Muscle of back (tissue), 3 donors: ENCODE measurements at regions not wholly inside any gene's neighbourhood (a gene's known extent, or its start where the extent isn't known, plus 50 kb on each side); places are given as distances from the start of the nearest gene placed in this dataset.
"Not testable (repeated sequence)": the region's sequence is repeated elsewhere in the genome, so short reads cannot be mapped to it uniquely, and the experiment has no call there.

Source experiments
- DNase-seq, 3 donors: peaks; one replicate each; pipeline versions ENCODE4 v3.0.0 to v3.0.0-alpha.2; 2013

DNA sequence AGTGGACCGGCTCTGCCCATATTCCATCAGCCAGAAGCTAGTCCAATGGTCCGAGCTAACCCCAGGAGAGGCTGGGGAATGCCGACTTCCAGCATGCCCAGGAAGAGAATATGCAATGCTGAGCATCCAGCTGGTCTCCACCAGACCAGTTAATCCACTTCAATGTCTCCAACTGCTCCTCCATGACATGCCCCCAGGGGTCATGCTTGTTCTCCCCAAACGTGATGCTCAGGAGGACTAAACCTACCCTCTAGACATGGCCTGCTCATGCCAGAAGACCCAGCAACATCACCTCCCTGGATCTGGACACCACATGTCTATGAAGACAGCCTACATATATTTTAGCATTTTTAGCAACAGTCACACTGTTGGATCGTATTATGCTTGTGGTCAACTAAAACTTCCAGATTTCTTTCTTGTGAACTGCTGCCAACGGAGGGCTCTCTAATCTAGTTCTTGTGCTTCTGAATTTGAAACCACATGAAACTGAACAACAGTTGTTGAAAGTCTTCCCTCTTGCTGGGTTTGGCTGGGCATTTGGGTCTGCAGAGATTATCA, 245.1 kb downstream of the SOX9 start:
- DNase-seq, result peak in 1 of 3 donors; percentile 30

DNA sequence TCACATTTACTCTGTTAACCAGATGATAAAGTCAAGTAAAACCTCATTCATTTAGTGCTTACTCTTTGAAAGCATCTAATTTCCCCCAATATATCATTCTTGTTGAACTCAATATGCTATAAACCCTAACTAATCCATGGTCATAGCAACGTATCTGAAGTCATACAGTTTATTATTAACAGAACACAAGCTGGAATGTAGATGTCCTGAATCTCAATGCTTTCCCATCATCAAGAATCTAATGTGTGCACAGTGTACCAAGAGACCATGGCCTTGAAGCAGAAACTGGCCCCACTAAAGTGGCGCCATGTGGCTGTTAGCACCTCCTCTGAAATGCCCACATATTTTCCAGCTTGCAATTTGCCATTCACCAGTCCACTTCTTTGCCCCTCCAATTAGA, 245.8 kb downstream of the SOX9 start:
- DNase-seq, result no peak

DNA sequence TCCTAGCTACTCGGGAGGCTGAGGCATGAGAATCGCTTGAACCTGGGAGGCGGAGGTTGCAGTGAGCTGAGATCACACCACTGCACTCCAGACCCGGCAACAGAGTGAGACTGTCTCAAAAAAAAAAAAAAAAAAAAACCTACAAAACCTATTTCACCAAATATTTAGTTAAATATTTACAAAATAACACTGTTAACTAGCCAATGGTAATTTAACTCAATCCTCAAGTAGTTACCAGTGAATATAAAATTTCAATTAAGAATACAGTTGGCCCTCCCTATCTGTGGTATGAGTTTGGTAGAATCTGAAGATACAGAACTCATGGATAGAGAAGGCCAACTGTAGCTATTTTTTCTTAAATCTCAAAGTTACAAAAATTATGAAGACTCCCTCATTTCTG, 247.4 kb downstream of the SOX9 start:
- no peak for DNase-seq

DNA sequence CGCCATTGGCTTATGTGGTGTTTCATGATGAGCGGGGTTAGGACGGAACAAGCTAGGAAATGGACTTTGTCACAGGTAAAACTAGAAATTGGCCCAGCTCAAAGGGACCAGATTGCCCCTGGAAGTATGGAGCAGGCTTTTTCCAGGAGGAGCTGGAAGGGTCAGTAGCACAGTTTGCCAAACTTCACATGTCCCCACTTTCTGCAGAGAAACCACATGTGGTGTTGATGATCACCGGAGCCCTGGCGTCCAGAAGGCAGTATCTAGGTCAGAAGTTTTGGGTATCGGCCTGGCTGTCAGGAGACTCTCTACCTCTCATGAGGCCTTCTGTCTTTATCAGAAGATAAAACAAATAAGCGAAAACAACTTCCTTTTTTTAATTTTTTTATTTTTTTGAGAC, 248.5 kb downstream of the SOX9 start:
- DNase-seq, result no peak

DNA sequence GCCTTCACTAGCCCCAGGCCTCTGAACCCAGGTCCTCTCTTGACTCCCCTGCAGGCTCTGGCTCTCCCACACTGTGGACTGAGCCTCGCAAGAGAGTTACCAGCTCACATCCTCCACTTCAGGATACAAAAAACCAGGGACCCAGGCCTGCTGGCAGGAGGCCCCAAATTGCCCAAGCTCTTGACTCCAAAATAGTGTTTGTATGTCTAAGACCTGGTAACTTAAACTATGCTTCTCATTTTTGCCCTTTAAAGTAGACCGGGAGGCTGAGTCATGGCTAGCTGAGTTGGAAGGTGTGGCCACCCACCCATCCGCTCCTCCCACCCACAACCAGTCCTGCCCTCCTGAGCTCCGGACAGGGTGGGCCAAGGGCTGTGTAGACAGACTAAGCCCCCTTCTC, 250.0 kb downstream of the SOX9 start:
- DNase-seq, result no peak

DNA sequence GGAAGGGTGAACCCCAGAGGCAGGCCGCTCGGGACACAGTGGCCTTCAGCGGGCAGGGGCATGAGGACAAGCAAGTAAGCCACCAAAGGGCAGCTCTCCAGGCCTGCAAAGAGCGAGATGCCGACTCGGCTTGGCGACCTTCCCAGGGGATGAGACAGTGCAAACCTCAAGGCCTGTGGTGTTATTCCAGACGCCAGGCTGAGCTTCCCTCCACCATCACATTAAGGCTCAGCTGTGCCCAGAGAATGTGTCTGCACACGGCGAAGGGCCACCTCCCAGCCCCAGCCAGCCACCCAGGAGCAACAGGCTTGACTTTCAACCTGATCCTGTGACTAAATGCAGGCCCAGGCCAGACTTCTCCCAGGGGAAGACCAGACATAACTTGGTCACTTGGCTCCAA, 251.4 kb downstream of the SOX9 start:
- no peak for DNase-seq

DNA sequence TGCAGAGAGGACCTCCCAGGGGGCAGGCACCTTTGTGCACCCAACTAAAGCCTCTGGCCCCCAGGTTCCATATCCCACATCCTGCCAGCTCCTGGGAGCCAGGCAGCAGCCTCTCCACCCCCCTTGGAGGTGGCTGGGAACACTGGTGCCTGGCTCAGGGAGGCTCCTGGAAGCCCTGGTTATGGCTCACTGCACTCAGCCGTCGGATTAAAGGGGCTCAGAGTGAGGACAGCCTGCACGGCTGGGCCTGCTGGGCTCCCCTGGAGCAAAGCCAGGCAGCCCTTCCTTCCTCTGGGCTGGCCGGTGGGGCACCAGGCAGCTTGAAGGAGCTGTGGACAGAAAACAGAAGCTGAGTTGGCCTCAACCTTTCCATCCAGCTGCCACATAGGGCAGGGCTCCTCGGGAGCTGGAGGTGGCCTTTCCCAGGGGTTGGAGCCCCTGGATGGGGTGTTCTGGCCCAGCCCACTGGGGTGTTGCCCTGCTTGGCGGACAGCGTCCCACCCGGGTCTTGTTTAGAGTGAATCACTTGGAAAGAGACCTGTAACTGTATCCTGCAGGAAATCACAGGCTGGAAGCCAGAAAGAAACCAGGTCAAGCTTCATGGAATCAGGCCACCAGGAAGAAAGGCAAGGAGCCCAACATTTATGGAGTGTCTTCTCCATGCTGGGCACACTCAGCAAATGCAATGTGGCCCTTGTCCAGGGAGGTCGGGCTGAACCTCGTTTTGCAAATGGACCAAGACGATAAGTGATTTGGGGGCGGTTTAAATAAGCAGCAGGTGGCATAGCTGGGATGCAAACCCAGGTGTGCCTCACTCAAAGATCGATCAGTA, 253.3 kb downstream of the SOX9 start:
- peak in 1 of 3 donors; percentile 45 for DNase-seq

DNA sequence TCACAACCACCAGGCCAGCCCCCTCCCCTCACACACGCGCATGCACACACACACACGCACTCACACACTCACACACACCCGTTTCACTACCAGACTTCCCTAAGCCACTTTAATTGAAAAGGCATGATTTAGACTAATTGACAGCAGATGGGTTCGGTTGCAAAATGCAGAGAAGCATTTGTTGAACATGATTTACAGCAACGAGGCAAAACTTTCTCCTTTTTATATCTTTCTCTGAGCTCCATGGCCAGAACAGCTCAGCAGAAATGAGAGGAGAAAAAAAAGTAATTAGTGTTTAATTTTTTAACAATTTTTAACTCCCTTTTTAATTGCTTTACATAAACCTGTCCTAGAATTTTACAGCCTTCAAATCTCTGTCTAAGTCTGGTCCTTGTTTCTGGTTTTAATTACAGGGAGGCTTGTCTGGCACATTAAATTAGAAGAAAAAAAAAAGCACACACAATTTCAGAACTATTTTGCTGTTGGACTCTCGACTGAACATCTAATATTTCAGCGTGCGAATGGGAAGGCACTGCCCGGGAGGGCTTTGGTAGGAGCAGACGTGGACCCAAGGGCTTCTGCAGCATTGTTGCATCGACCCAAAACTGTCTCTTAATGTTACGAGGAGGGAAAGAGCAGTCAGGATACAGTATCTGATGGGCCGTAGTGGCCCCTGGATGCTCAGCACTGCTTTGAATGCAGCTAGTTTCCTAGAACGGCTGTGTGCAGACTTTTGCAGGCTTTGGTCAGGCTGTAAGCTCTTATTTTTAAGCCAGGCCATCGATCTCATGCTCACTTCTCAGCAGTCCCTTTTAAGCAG, 255.9 kb downstream of the SOX9 start:
- DNase-seq, result peak in 2 of 3 donors; percentile 63 to 65

DNA sequence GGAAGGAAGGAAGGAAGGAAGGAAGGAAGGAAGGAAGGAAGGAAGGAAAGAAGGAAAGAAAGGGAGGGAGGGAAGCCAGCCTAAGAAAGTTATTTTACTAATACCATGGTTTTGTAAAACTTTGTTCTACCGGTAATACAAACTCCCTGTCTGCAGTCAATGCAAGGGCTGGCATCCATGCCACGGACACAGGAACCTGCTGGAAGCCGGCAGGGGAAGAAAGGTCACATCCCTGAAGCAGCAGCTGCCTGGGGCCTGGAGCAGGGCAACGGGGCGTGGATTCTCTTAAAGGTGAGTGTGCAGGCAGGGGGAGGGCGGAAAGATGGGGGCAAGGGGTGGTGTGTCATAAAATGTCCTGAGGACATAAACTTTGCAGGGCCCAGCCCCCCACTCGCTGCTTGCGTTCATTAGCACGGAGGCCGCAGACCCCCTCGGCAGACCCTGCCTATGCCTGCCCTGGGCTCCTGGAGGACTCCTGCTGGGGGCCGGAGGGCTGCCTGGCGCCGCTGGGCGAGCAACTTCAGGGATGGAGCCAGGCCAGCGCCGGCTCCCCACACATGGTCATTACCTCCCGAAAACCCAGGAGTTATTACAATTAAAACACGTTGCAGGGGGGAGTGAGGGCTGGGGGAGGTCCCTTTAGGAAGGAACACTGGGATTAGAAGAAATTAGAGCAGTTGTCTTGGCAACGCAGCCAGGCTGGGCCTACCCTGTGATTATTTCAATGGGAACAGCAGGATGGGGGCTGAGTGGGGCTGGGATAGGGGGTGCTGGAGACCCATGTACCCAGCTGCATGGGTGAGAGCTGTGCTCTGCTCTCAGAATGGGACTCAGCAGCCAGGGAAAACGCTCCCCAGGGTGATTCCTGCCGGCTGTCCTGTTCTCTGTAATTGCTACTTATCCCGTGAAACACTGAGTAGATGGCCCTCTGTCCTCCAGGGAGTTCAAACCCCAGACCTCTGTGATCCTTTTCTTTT, 257.9 kb downstream of the SOX9 start:
- no peak for DNase-seq

DNA sequence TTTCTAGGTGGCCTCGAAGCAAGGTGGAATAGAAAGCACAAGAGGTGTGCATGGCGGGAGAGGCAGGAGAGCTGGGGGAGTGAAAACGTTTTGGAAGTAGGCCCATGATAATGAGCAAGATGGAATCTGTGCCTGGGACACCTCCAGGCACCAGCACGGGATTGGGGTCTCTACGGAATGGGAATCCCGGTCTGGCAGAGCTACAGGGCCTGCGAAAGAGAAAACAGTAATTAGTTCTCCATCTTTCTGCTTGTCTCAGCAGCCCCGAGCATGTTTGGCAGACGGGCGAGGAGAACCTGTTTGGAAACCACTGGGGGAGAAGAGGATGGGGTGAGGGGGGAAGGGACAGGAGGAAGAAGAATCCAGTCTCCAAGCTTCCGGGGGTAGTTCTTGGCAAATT, 258.7 kb downstream of the SOX9 start:
- no peak for DNase-seq

DNA sequence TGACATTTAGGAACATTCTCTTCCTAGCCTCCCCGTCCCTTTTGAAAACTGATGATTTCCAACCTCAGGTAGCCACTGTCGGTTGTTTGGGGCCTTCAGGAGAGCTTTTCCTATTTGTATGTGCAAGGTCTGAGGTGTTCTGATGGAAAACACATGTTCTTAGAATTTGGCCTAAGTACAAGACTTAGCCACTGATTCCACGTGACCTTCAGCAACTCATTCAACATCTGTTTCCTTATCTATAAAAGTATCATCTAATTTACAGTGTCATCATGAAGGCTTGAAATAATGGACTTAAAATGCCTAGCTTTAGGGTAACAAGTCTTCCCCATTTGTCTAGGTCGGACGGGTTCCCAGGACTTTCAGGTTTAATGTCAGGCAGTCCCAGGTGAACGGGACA, 259.3 kb downstream of the SOX9 start:
- no peak for DNase-seq

DNA sequence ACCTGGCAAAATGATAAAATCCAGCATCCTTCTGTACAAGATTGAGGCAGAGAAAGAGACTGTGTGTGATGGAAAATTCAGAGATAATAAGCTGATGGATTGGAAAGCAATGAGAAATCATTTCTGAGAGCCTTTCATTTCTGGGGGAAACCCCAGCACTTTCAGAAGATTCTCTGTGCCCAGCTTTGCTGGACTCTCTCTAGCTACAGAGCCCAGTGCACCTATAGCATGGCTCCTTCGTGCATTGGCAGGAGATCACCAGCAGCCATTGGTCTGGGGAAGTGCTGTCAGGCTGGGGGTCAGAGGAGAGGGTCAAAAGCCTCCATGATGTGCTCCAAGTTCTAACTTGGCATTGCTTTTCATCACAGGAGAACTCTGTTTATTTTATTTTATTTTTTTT, 259.9 kb downstream of the SOX9 start:
- no peak for DNase-seq

DNA sequence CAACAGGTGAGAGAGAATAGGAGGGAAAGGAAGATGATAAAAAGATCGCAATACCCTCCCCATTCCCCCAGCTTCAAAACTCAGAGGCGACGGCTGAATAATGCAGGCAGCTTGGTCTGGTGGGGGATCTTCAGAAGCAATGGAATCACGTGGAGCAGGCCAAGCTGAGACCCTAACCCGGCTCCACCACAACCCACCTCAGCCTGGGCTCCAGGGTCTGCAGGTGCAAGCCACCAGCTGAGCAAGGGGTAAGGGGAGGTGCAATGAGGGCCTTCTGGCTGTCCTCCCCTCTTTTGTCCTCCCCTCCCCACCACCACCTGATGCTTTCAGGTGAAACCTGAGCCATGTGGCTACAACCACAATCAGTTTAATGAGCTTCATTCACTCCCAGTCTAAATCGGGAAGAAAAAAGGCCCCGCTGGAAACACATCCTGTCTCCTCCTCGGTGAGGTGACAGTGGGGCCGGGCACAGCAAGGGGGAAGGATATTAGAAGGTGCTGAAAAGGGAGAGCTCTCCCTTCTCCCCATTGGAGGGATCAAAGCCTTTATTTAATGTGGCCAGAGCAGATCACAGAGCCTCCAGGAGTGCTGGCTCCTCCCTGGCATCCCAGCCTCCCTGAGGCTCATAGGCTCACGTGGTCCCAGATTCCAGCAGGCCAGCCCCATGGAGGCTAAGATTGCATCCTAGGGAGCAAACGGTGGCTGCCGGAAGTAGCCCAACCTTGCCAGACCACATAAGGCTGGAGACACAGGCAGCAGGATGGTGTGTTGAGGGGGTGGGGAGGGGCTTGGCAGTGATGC, 261.0 kb downstream of the SOX9 start:
- no peak for DNase-seq

DNA sequence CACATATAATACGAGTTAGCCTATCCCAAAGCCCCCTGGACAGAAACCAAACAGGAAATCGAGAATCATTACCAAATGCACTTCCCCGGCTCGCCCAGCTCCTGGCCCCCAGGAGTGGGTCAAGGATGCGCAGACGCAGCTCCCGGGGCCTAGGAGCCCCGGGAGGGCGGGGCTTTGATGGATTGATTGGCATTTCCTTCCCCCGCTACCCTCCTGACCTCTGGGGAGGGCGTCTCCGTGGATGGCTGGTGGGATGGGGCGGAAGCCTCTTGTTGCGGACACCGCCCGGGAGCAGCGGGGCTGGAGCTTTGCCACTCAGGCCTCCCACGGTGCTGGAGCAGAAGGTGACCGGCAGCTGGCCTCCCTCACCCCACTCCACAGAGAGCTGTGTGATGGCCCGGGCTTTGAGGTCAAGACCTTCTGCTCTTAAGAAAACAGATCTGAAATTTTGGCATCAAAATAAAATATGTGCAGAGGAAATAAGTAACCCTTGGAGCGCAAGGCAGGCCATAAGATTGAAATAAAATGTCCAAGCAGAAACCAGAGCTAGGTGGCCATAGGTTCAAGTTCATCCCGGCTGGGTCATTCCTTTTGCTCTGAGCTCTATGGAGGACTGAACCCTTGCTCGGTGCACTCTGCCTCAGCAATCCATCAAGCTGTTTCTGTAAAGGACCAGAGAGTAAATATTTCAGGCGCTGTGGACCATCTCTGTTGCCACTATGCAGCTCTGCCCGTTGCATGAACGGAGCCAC, 262.3 kb downstream of the SOX9 start:
- DNase-seq, result peak in 1 of 3 donors; percentile 74

DNA sequence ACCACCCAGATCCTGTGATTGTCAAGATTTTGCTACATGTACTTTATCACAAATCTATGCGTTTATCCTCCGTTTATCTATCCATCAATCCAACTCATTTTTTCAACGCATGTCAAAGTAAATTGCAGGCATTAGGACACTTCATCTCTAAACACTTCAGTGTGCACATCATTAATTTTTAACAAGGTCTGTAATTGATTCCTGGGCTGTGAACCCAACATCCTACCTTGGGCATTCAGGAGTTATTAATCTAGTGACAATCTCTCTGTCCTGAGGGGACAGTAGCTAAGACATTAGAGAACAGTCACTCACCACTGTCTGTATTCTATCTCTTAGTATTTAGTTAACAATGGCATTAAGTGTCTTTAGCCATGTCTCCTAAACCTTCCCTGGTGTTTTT, 264.7 kb downstream of the SOX9 start:
- DNase-seq, result no peak

DNA sequence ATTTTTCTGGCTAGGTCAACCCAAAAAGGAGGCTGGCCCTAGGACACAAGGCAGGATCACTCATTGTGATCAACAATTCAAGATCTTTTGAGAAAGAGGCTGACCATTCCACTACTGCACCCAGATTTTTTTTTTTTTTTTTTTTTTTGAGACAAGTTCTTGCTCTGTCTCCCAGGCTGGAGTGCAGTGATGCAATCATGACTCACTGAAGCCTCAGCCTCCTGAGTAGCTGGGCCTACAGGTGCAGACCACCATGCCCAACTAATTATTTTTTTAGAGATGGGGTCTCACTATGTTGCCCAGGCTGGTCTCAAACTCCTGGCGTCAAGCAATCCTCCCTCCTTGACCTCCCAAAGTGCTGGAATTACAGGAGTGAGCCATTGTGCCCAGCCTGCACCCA, 265.4 kb downstream of the SOX9 start:
- DNase-seq, result not testable (repeated sequence)

DNA sequence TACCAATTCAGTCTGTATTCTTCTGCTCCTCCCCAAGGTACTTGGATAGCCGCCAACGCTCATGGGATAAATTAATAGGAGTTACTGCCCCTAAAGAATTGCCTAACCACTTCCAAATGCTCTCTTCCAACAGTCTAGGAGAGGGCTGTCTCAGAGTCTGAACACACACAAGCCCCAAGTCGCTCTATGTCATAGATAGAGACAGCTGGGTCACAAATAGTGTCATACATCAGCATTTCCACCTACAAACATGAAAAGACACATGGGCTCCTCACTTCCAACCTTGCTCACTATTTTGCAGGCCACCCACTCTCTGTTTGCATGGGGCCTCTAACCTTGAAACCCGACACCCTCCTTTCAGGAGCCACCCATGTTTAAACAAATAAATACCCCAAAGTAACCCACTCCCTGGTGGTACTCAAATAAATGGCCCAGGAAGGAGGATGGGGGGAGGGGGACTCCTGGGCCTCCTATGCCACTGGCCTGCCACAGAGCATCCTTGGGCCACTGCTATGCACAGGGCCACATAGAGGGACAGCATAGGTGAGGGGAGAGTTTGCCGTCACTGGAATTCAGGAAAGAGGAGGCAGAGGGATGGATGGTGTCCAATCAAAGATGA, 265.9 kb downstream of the SOX9 start:
- no peak for DNase-seq

DNA sequence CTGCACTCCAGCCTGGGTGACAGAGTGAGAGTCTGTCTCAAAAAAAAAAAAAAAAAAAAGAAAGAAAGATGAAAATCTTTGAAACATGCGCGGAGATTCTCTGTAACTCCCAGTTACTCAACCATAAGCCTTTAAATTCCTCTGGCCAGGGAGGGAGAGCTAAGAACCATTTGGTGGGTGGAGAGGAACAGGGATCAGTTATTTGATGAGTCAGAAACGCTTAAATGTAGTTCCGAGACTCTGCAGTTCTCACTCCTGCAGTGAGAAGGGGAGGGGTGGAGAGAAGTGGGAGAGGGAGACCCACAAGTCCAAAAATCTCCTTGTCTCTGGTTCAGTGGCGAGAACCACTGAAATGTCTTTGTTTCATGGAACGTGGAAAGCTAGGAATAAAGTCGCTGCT, 266.7 kb downstream of the SOX9 start:
- peak in 2 of 3 donors; percentile 39 to 72 for DNase-seq

DNA sequence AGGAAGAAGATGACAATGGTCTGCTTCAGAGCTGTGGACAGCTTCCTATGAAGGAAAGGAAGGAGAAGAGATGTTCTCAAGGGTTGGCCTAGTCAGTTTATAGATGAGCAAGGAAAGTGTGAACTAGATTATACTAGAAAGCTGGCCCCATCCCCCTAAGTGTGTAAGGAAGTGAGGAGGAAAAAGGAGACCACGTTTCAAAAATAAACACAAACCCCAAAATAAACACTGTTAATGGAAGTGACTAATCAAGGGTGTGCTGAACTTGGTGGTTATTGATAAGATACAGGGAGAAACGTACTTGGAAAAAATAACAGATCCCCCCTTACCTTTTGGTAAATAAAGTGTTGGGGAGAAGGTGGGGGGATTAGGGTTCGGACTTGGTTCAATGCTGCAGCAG, 267.1 kb downstream of the SOX9 start:
- no peak for DNase-seq
